Endothelial cell of umbilical vein (primary cell): ENCODE measurements at regions not wholly inside any gene's neighbourhood (a gene's known extent, or its start where the extent isn't known, plus 50 kb on each side); places are given as distances from the start of the nearest gene placed in this dataset.

Source experiments
- BruUV-seq: library from RNA; stranded (reverse); fragments of 400-500 nt; replicated peaks from 2 replicates; lab custom pipeline; 2021; lab: Mats Ljungman, UMichigan
- CTCF ChIA-PET: fragments of 300-600, 350-600 bp; sonication (Branson Sonifier 250); formaldehyde crosslinking; loops from one replicate; lab custom pipeline; 2021; ENCODE audit warnings: antibody characterized with exemption, inconsistent platforms; lab: Charles Lee
- POLR2A ChIA-PET: fragments of 300-600, 350-600 bp; sonication (Branson Sonifier 250); formaldehyde crosslinking; loops from one replicate; lab custom pipeline; 2021; ENCODE audit warnings: antibody characterized with exemption, inconsistent platforms; lab: Charles Lee
- DNase-seq: peaks from one replicate; pipeline ENCODE4 v3.0.0-alpha.2; 2011; ENCODE audit warnings: low read depth, low spot score
- FAIRE-seq: peaks from 2 replicates; lab custom pipeline; 2011; peaks lifted over from hg19 to GRCh38; lab: Jason Lieb, UNC
- H2AFZ ChIP-seq: 2 replicates; pipeline ENCODE4 v1.6.0; 2012; ENCODE audit warnings: low read depth, low read length, control low read depth, inconsistent platforms
- H3K27ac ChIP-seq: 2 replicates; pipeline ENCODE4 v1.5.1; 2011; ENCODE audit warnings: low read depth, mild to moderate bottlenecking, control low read depth, low read length, moderate library complexity; ENCODE audit not compliant: insufficient read depth
- H3K27me3 ChIP-seq, 2 experiments: 2 replicates each; pipeline versions ENCODE4 v1.6.0 to v1.6.1; 2011; ENCODE audit warnings: low read length in 2 of 2, mixed read lengths in 1 of 2; ENCODE audit not compliant: control insufficient read depth in 2 of 2, insufficient read depth in 2 of 2
- H3K36me3 ChIP-seq, 2 experiments: 2 replicates in 1 of 2; 3 replicates in 1 of 2; pipeline ENCODE4 v1.5.1; 2011; ENCODE audit warnings: low read length in 2 of 2, mild to moderate bottlenecking in 1 of 2, moderate library complexity in 1 of 2; ENCODE audit not compliant: control insufficient read depth in 2 of 2, insufficient read depth in 2 of 2; ENCODE audit errors: extremely low read depth in 1 of 2
- H3K4me1 ChIP-seq: 3 replicates; pipeline ENCODE4 v1.5.1; 2011; ENCODE audit warnings: mild to moderate bottlenecking, low read length; ENCODE audit not compliant: control insufficient read depth, insufficient read depth; ENCODE audit errors: extremely low read depth
- H3K4me2 ChIP-seq: 2 replicates; pipeline ENCODE4 v1.6.1; 2011; ENCODE audit warnings: low read length, control low read depth, mixed read lengths; ENCODE audit not compliant: insufficient read depth
- H3K4me3 ChIP-seq, 3 experiments: fragments of 200-600 bp in 1 of 3; sonication (generic), shearing (Covaris generic) in 1 of 3; replicated peaks in 1 of 3; 2 replicates each; pipeline ENCODE4 v1.5.1; 2011 to 2016; ENCODE audit warnings: control low read depth in 3 of 3, low read length in 3 of 3, mild to moderate bottlenecking in 2 of 3, inconsistent platforms in 1 of 3, low read depth in 1 of 3, moderate library complexity in 1 of 3; ENCODE audit not compliant: insufficient read depth in 1 of 3
- H3K79me2 ChIP-seq: 2 replicates; pipeline ENCODE4 v1.6.0; 2012; ENCODE audit warnings: low read length, inconsistent platforms; ENCODE audit not compliant: control insufficient read depth, insufficient read depth
- H3K9ac ChIP-seq: replicated peaks from 2 replicates; pipeline ENCODE3; 2011; ENCODE audit warnings: low read length, control low read depth; ENCODE audit not compliant: insufficient read depth; ENCODE audit errors: extremely low read depth
- H3K9me1 ChIP-seq: replicated peaks from 3 replicates; pipeline ENCODE4 v1.6.0; 2011; ENCODE audit warnings: mild to moderate bottlenecking, low read length; ENCODE audit not compliant: control insufficient read depth, insufficient read depth; ENCODE audit errors: extremely low read depth
- H3K9me3 ChIP-seq: replicated peaks from 2 replicates; pipeline ENCODE4 v1.5.1; 2012; ENCODE audit warnings: low read length, inconsistent platforms; ENCODE audit not compliant: control insufficient read depth, insufficient read depth
- H4K20me1 ChIP-seq: replicated peaks from 2 replicates; pipeline ENCODE3; 2011; ENCODE audit warnings: mild to moderate bottlenecking, low read length; ENCODE audit not compliant: control insufficient read depth, insufficient read depth; ENCODE audit errors: extremely low read depth
- EZH2 ChIP-seq: IDR thresholded peaks from 2 replicates; pipeline ENCODE4 v1.6.1; 2012; ENCODE audit warnings: borderline replicate concordance, low read depth, mild to moderate bottlenecking, moderate library complexity, low read length, inconsistent platforms; ENCODE audit not compliant: severe bottlenecking
- FOS ChIP-seq: IDR thresholded peaks from 2 replicates; pipeline ENCODE4 v1.6.1; 2011; ENCODE audit warnings: mild to moderate bottlenecking, low read length, moderate library complexity, borderline replicate concordance; ENCODE audit not compliant: insufficient read depth
- GATA2 ChIP-seq: IDR thresholded peaks from 2 replicates; pipeline ENCODE4 v1.7.0; 2011; ENCODE audit warnings: low read depth, mild to moderate bottlenecking, moderate library complexity, mixed read lengths, low read length; ENCODE audit not compliant: insufficient read length, insufficient read depth
- JUN ChIP-seq: IDR thresholded peaks from 2 replicates; pipeline ENCODE4 v1.6.1; 2011; ENCODE audit warnings: borderline replicate concordance, low read depth; ENCODE audit not compliant: insufficient read length, insufficient read depth
- MYC ChIP-seq: IDR thresholded peaks from one replicate; pipeline ENCODE4 v1.6.1; 2011; ENCODE audit warnings: mild to moderate bottlenecking, low read depth, low read length
- POLR2A ChIP-seq: IDR thresholded peaks from 2 replicates; pipeline ENCODE4 v1.6.1; 2012; ENCODE audit warnings: low read depth, mild to moderate bottlenecking, control low read depth, low read length
- POLR2AphosphoS5 ChIP-seq: IDR thresholded peaks from 2 replicates; pipeline ENCODE4 v1.6.1; 2012; ENCODE audit warnings: low read depth, mild to moderate bottlenecking, control low read depth, low read length, moderate library complexity; ENCODE audit not compliant: insufficient read depth
- dilution Hi-C: fragments of 300-500 bp; cut with MboI; formaldehyde crosslinking; loops from one replicate; pipeline ENCODE4 v1.15.0; 2019; ENCODE audit warnings: low sequenced_read_pairs; ENCODE audit not compliant: extremely low pct_ligation_motif_present
- intact Hi-C: fragments of 100-400 bp; cut with micrococcal nuclease; formaldehyde crosslinking; loops from one replicate; pipeline ENCODE4 v1.10.0; 2022
- TF ChIP-seq, protein P1 (sequence below), 2 donors: IDR thresholded peaks; 1 replicate in 1 of 2; 2 replicates in 1 of 2; pipeline ENCODE4 v1.5.1; 2011; ENCODE audit warnings: low read length in 2 of 2, mild to moderate bottlenecking in 2 of 2, moderate library complexity in 2 of 2, control low read depth in 1 of 2, inconsistent platforms in 1 of 2, low read depth in 1 of 2; ENCODE audit not compliant: insufficient read depth in 1 of 2; ENCODE audit errors: extremely low read depth in 1 of 2
- TF ChIP-seq, protein P2 (sequence below): IDR thresholded peaks from 2 replicates; pipeline ENCODE4 v1.6.1; 2011; ENCODE audit not compliant: insufficient read depth, insufficient read length

DNA sequence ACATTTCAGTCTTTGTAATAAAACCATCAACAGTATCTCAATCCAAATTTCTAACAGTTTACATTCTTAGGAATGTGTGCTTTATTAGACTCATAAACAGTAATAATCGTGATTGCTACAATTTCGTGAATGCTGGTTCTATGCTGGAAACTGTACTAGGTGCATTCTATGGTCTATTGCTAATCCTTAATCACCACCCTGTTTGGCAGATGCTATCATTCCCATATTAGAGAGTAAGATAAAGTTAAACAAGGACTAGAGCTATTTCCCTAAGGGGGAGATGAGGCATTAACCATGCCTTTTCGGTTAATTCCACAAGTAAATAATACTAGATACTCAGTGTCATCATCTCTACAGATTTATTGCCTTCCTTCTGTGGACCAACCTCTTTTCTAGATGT is 244.0 kb downstream of the PAX3 start:
- no peak overlapping the region for H3K4me3 ChIP-seq
- no peaks in the 10 kb centered on the region for H3K4me1 ChIP-seq
- POLR2A ChIA-PET, result no interaction called here
- peaks cover 2% of the 10 kb centered on the region for H3K9me1 ChIP-seq
- H3K36me3 ChIP-seq, result no peaks in the 10 kb centered on the region
- no peak for TF ChIP-seq FOS
- TF ChIP-seq MYC, result no peak
- TF ChIP-seq, protein P1, sequence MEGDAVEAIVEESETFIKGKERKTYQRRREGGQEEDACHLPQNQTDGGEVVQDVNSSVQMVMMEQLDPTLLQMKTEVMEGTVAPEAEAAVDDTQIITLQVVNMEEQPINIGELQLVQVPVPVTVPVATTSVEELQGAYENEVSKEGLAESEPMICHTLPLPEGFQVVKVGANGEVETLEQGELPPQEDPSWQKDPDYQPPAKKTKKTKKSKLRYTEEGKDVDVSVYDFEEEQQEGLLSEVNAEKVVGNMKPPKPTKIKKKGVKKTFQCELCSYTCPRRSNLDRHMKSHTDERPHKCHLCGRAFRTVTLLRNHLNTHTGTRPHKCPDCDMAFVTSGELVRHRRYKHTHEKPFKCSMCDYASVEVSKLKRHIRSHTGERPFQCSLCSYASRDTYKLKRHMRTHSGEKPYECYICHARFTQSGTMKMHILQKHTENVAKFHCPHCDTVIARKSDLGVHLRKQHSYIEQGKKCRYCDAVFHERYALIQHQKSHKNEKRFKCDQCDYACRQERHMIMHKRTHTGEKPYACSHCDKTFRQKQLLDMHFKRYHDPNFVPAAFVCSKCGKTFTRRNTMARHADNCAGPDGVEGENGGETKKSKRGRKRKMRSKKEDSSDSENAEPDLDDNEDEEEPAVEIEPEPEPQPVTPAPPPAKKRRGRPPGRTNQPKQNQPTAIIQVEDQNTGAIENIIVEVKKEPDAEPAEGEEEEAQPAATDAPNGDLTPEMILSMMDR (IDR thresholded peaks at IDR 0.05; ENCODE audit: extremely low read depth in 1 of 2, insufficient read depth in 1 of 2, low read depth in 1 of 2, low read length in 2 of 2), result no peak
- TF ChIP-seq, protein P2, sequence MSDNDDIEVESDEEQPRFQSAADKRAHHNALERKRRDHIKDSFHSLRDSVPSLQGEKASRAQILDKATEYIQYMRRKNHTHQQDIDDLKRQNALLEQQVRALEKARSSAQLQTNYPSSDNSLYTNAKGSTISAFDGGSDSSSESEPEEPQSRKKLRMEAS, result no peak
- no peak for TF ChIP-seq GATA2
- TF ChIP-seq POLR2AphosphoS5, result no peak
- TF ChIP-seq JUN, result no peak
- no peak for TF ChIP-seq EZH2
- no peak for TF ChIP-seq POLR2A
- no peaks in the 10 kb centered on the region for H3K9me3 ChIP-seq
- no peak for DNase-seq
- CTCF ChIA-PET, result interaction anchor here (1.5 kb wide), 1 partner anchor 29 kb away, joined by 6 read pairs; no protein-coding TSS in a partner anchor
- no peak for FAIRE-seq
- no peak overlapping the region for H3K9ac ChIP-seq
- H3K79me2 ChIP-seq, result no peaks in the 10 kb centered on the region
- BruUV-seq, result no TSS peak
- no peaks in the 10 kb centered on the region for H4K20me1 ChIP-seq
- H2AFZ ChIP-seq, result no peak overlapping the region
- H3K27me3 ChIP-seq, result peaks cover 4 to 6% of the 10 kb centered on the region in 2 experiments
- dilution Hi-C loops (no loop called here), intact Hi-C loops (no loop called here)
- H3K27ac ChIP-seq, result no peak overlapping the region
- no peak overlapping the region for H3K4me2 ChIP-seq
